ENCODE measurements at regions not wholly inside any gene's neighbourhood (a gene's known extent, or its start where the extent isn't known, plus 50 kb on each side); places are given as distances from the start of the nearest gene placed in this dataset.

DNA sequence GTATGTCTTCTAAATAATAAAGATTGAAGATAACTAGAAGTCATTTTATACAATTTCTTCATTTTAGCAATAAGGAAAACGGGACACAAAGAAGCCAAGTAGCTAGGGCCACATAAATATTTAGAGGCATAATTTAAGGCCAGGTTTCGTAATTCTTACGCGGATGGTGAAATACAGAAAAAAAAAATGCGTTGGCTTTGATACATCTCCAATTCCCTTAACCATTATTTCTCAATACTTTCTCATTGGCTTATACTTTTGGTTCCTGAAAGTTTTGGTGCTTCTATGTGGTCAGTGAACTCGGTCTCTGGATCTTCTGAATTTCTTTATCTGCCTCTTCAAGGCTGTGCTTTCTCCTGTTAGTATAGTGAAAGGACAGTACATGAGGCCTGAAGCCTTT is 888.1 kb downstream of the KCNJ2 start:
- Histone ChIP-seq H3K27me3 (ENCODE audit: control insufficient read depth, insufficient read depth, low read length) (no peaks in the 10 kb centered on the region), H2AFZ (replicated peaks; ENCODE audit: low read length, poor library complexity) (no peak overlapping the region), H2AK9ac (replicated peaks; ENCODE audit: low read depth, low read length, poor library complexity) (no peak overlapping the region), H4K8ac (ENCODE audit: low read depth in 2 of 2, low read length in 2 of 2) (no peak overlapping the region), H3K4me3 (ENCODE audit: insufficient read depth, low read depth, low read length) (no peak overlapping the region), H3K9me1 (ENCODE audit: insufficient read depth, low read length) (no peaks in the 10 kb centered on the region), H3K9me3 (ENCODE audit: control insufficient read depth, insufficient read depth, low read length) (no peaks in the 10 kb centered on the region), H3K79me1 (ENCODE audit: low read depth in 1 of 2, low read length in 2 of 2) (no peaks in the 10 kb centered on the region), H3K56ac (ENCODE audit: extremely low read depth, insufficient read depth, low read length) (no peak overlapping the region), H3K27ac (ENCODE audit: insufficient read depth, low read length) (no peak overlapping the region), H3K4me2 (ENCODE audit: low read depth, low read length) (no peak overlapping the region), H3K36me3 (ENCODE audit: control insufficient read depth, insufficient read depth, low read length) (no peaks in the 10 kb centered on the region), H3K14ac (replicated peaks; ENCODE audit: low read depth, low read length) (no peak overlapping the region), H2BK20ac (ENCODE audit: low read depth, low read length) (no peak overlapping the region), H4K91ac (ENCODE audit: insufficient read depth, low read depth, low read length) (no peak overlapping the region), H4K5ac (ENCODE audit: low read depth, low read length) (no peak overlapping the region), H3K23ac (ENCODE audit: low read depth, low read length) (no peak overlapping the region), H2BK15ac (ENCODE audit: low read depth, low read length) (no peak overlapping the region), H3K18ac (ENCODE audit: low read depth, low read length) (no peak overlapping the region), H3K9ac (ENCODE audit: low read depth, low read length) (no peak overlapping the region), H4K20me1 (ENCODE audit: insufficient read depth, low read length) (no peaks in the 10 kb centered on the region), H2BK120ac (ENCODE audit: low read depth, low read length) (no peak overlapping the region), H3K4me1 (ENCODE audit: control insufficient read depth, insufficient read depth, low read length) (no peaks in the 10 kb centered on the region), H3K4ac (ENCODE audit: low read depth, low read length) (no peak overlapping the region), H2BK5ac (ENCODE audit: low read depth, low read length, poor library complexity, severe bottlenecking) (no peak overlapping the region), H2AK5ac (ENCODE audit: low read depth, low read length) (no peak overlapping the region)
- DNase-seq: no peak
- BruUV-seq (replicated peaks): no TSS peak
- no peak for ATAC-seq (ENCODE audit: low read depth)
- CTCF ChIA-PET: no interaction called here
- no CpG with 5 or more reads among the region's 6 CpGs for WGBS, 2 experiments (ENCODE audit: extremely low coverage in 2 of 2, insufficient read length in 1 of 2)
- dilution Hi-C loops (cut with HindIII; ENCODE audit: low sequenced_read_pairs, unreplicated experiment): no loop called here
- intact Hi-C loops (cut with micrococcal nuclease): no loop called here
- TF ChIP-seq RCOR1 (IDR thresholded peaks at IDR 0.05; ENCODE audit: insufficient replicate concordance, low read length): no peak
- no peak for TF ChIP-seq BHLHE40 (IDR thresholded peaks at IDR 0.05; ENCODE audit: low read depth, low read length)
- no peak for TF ChIP-seq MAFK (IDR thresholded peaks at IDR 0.05; ENCODE audit: low read depth, low read length)
- no peak for TF ChIP-seq RFX5 (IDR thresholded peaks at IDR 0.05; ENCODE audit: low read depth, low read length)
- in situ Hi-C loops (cut with MboI; ENCODE audit: low sequenced_read_pairs): no loop called here
- POLR2A ChIA-PET (ENCODE audit: unreplicated experiment): no interaction called here

All from IMR-90 (cell line).